ENCODE measurements at regions not wholly inside any gene's neighbourhood (a gene's known extent, or its start where the extent isn't known, plus 50 kb on each side); places are given as distances from the start of the nearest gene placed in this dataset.

DNA sequence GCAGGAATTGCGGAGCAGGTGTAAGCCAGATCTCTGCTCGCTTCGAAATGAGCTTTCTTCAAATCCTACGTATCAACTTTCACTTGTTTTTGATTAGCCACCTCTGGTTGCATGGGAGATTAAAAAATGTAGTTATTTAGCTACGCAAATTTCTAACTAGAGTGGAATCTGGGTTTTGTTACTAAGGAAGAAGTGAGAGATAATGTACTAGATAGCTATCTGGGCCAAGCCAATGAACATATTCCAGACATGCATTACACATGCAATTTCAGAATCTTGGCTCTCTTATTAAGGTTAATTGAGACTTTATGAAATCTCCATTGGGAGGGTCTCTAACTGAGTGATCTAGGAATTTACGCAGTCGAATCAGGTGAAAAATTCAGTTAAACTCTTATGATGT is 765.7 kb downstream of the DIPK2A start:
- POLR2A ChIA-PET: no interaction called here
- no peak for ATAC-seq (ENCODE audit: poor library complexity)
- H3K9me3 Mint-ChIP-seq: peaks cover 5% of the 10 kb centered on the region

DNA sequence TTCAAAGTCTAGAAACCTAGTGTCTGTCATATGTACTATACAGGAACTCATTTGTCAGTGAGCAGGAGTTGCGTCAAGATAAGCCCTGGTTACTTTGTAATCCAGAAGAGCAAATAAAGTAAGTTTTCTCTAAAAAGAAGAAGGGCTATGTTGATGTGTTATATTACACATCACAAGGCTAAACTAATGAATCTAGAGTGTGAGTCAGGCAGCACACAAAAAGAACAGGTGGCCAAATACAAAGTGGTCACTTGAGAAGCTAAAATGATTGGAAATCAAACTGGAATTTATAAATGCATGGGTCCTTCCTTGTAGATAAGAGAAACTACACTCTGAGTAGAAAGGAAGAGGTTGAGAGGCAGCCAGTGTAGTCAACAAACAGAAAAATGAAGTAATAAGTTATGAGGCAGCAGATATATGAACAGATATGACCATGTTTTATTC is 771.6 kb downstream of the DIPK2A start:
- intact Hi-C loops (cut with DNase I, micrococcal nuclease): no loop called here
- no peak overlapping the region for H3K4me3 Mint-ChIP-seq
- DNase-seq: no peak
- H3K27me3 Mint-ChIP-seq: no peaks in the 10 kb centered on the region
- H3K4me3 ChIP-seq (ENCODE audit: low read length): no peak overlapping the region
- no peaks in the 10 kb centered on the region for H3K4me1 ChIP-seq (ENCODE audit: insufficient read depth, low read length)
- no peaks in the 10 kb centered on the region for H3K36me3 ChIP-seq (ENCODE audit: insufficient read depth, low read length)
- ChIA-PET POLR2A (no interaction called here), CTCF (no interaction called here)
- no peaks in the 10 kb centered on the region for H3K27me3 ChIP-seq (ENCODE audit: control insufficient read depth in 1 of 2, insufficient read depth in 2 of 2, low read length in 2 of 2)
- H3K36me3 Mint-ChIP-seq (ENCODE audit: low read depth): no peaks in the 10 kb centered on the region
- H3K9me3 ChIP-seq (ENCODE audit: control insufficient read depth in 1 of 2, insufficient read depth in 1 of 2, low read length in 2 of 2): no peaks in the 10 kb centered on the region
- H3K27ac ChIP-seq (ENCODE audit: low read depth in 1 of 2, low read length in 2 of 2): no peak overlapping the region
- ATAC-seq (ENCODE audit: poor library complexity): no peak
- peaks cover 3% of the 10 kb centered on the region for H3K9me3 Mint-ChIP-seq
- TF ChIP-seq, protein P1, sequence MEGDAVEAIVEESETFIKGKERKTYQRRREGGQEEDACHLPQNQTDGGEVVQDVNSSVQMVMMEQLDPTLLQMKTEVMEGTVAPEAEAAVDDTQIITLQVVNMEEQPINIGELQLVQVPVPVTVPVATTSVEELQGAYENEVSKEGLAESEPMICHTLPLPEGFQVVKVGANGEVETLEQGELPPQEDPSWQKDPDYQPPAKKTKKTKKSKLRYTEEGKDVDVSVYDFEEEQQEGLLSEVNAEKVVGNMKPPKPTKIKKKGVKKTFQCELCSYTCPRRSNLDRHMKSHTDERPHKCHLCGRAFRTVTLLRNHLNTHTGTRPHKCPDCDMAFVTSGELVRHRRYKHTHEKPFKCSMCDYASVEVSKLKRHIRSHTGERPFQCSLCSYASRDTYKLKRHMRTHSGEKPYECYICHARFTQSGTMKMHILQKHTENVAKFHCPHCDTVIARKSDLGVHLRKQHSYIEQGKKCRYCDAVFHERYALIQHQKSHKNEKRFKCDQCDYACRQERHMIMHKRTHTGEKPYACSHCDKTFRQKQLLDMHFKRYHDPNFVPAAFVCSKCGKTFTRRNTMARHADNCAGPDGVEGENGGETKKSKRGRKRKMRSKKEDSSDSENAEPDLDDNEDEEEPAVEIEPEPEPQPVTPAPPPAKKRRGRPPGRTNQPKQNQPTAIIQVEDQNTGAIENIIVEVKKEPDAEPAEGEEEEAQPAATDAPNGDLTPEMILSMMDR (IDR thresholded peaks at IDR 0.05): no peak
- H3K27ac Mint-ChIP-seq: no peak overlapping the region
- no peaks in the 10 kb centered on the region for H3K4me1 Mint-ChIP-seq (ENCODE audit: low read depth)

More for the DNA sequence above, 765.7 kb downstream of the DIPK2A start:
- H3K36me3 ChIP-seq (ENCODE audit: insufficient read depth, low read length): no peaks in the 10 kb centered on the region
- no peak overlapping the region for H3K4me3 ChIP-seq (ENCODE audit: low read length)
- Mint-ChIP-seq H3K27me3 (no peaks in the 10 kb centered on the region), H3K36me3 (ENCODE audit: low read depth) (no peaks in the 10 kb centered on the region), H3K4me1 (ENCODE audit: low read depth) (no peaks in the 10 kb centered on the region), H3K4me3 (no peak overlapping the region), H3K27ac (no peak overlapping the region)
- H3K27me3 ChIP-seq (ENCODE audit: control insufficient read depth in 1 of 2, insufficient read depth in 2 of 2, low read length in 2 of 2): no peaks in the 10 kb centered on the region
- no peaks in the 10 kb centered on the region for H3K4me1 ChIP-seq (ENCODE audit: insufficient read depth, low read length)
- TF ChIP-seq, protein P1 (IDR thresholded peaks at IDR 0.05): no peak
- no peak for DNase-seq
- intact Hi-C loops (cut with DNase I, micrococcal nuclease): no loop called here
- CTCF ChIA-PET: no interaction called here
- H3K27ac ChIP-seq (ENCODE audit: low read depth in 1 of 2, low read length in 2 of 2): no peak overlapping the region
- no peaks in the 10 kb centered on the region for H3K9me3 ChIP-seq (ENCODE audit: control insufficient read depth in 1 of 2, insufficient read depth in 1 of 2, low read length in 2 of 2)

DNA sequence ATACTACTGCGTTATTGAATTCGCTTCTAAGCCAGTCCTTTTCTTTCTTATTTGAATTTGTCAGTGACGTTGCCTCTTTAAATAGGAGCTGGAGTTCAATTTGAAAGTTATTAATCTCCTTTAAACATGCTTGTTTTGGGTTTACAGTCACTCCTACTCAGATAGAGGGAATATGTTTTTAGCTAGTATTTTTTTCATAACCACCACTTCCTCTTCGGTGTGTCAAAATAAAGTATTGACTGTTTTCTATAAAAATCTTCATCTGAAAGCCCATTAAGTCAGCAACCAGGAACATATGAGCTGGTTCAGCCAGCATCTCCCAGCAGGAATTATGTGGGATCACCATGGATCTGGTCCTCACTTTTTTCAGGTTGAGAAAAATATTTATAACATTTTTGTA is 772.9 kb downstream of the DIPK2A start:
- TF ChIP-seq, protein P1 (IDR thresholded peaks at IDR 0.05): no peak
- ATAC-seq (ENCODE audit: poor library complexity) (no peak), DNase-seq (no peak)
- Mint-ChIP-seq H3K36me3 (ENCODE audit: low read depth) (no peaks in the 10 kb centered on the region), H3K4me3 (no peak overlapping the region), H3K27ac (no peak overlapping the region), H3K4me1 (ENCODE audit: low read depth) (no peaks in the 10 kb centered on the region), H3K27me3 (no peaks in the 10 kb centered on the region), H3K9me3 (peaks cover 3% of the 10 kb centered on the region)
- Histone ChIP-seq H3K4me3 (ENCODE audit: low read length) (no peak overlapping the region), H3K27ac (ENCODE audit: low read depth in 1 of 2, low read length in 2 of 2) (no peak overlapping the region), H3K9me3 (ENCODE audit: control insufficient read depth in 1 of 2, insufficient read depth in 1 of 2, low read length in 2 of 2) (peaks cover 0 to 2% of the 10 kb centered on the region in 2 experiments), H3K27me3 (ENCODE audit: control insufficient read depth in 1 of 2, insufficient read depth in 2 of 2, low read length in 2 of 2) (no peaks in the 10 kb centered on the region), H3K36me3 (ENCODE audit: insufficient read depth, low read length) (no peaks in the 10 kb centered on the region), H3K4me1 (ENCODE audit: insufficient read depth, low read length) (no peaks in the 10 kb centered on the region)
- ChIA-PET POLR2A (no interaction called here), CTCF (interaction anchor here (0.9 kb wide), 1 partner anchor 10 kb away, joined by 3 read pairs; no protein-coding TSS in a partner anchor)
- intact Hi-C loops (cut with DNase I, micrococcal nuclease): no loop called here
